HG03159 (cell line): ENCODE measurements at regions not wholly inside any gene's neighbourhood (a gene's known extent, or its start where the extent isn't known, plus 50 kb on each side); places are given as distances from the start of the nearest gene placed in this dataset.
A peak's percentile ranks its signal among the peaks of the same experiment; 100 is the strongest.
"Not testable (repeated sequence)": the region's sequence is repeated elsewhere in the genome, so short reads cannot be mapped to it uniquely, and the experiment has no call there.

Experiments
- ATAC-seq: cut with Tn5 transposase; IDR thresholded peaks from one replicate; pipeline ENCODE4 v1.9.1; 2021; ENCODE audit warnings: mild to moderate bottlenecking, moderate library complexity; ENCODE audit not compliant: unreplicated experiment

DNA sequence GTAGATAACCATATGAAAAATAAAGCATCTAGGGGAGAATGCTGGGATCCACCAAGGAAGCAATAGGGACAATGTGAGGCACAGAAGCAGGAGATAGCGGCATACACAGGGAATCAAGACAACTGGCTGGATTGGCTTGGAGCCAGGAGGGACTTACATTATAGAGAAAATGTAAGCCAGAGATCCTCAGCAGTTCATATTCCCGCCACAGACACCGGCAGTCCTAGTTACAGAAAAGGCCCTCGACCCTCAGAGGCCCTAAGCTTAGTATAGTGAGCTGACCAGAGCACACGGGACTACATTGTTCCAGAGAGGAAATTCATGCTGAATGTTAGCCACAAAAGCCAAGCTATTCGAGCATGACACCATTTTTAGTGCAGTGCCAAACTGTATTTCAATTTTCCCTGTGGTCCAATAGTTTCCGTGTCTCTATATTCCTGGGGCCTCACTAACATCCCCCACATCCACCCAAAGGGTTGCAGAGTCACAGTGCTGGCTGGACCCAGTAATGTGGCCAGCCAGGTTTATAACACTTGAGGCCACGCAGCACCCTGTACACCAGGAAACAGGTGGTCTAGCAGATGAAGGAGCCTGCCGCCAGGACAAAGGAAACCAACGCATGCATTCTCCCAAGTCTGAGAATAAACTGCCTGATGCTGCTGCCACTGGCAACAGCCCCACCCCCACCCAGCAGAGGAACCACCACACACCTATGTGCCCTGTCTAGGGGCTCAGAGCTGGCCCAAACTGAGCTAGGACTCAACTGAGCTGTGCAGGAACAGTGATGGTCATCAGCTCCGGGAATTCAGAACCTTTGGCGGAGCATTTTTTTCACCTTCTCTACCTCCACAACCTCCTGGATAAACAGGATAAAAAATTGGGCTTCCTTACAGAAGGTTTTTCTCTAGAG, 693.2 kb upstream of the CHD1 start:
- ATAC-seq = no peak

DNA sequence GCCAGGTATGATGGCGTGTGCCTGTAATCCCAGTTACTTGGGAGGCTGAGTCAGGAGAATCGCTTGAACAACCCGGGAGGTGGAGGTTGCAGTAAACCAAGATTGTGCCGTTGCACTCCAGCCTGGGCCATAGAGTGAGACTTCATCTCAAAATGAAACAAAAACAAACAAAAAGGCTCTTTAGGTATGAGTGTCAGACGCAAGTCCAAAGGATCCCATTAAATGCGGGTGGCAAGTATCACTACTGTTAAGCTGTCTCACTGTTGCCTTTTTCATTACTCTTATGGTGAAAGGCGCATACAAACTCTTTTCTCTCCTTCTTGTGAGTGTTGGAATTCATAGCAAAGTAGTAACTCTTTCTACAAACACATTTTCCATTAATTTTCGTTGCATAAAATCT, 688.5 kb upstream of the CHD1 start:
- ATAC-seq = no peak

DNA sequence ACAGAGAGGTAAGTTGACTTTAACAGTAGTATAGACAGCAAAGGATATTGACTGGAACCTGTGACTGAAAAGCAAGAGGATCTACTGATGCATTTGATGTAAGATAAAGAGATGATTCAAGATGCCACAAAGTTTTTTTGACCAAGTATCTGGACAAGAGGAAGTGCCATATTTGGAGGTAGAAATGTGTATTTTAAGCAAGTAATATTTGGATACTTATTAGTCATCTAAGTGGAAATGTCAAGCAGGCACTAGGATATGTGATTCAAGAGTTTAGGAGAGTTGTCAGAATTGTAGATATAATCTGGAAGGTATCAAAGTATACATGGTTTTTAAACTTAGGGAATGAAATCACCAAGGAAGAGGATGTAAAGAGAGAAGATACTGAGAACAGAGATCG, 686.1 kb upstream of the CHD1 start:
- ATAC-seq = no peak

DNA sequence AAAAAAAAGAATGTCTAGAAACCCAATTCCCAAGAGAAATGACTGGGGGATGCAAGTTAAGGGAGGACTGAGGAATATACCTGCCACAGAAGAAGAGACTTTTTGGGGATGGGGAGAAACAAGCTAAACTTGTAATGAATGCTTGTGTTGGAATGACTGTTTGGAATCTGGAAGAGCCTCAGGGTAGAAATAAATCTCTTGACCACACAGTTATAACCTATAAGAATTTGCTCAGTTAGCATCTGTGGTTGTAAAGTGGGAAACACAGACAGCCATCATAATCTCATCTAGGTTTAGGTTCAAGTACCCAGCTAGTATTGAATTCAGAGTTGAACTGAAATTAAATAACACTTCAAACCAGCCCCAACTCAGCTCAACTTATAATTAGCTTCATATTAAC, 678.3 kb upstream of the CHD1 start:
- no peak for ATAC-seq

DNA sequence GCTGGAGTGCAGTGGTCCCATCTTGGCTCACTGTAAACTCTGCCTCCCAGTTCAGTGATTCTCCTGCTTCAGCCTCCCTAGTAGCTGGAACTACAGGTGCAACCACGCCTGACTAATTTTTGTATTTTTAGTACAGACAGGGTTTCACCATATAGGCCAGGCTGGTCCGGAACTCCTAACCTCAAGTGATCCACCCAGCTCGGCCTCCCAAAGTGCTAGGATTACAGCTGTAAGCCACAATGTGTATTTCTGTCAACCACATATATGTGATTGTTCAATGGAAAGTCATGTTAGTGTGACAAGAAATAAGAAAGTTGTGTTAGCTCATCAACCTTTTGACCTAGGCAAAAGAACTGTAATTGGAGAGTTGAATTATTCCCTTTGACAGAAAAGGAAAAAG, 677.1 kb upstream of the CHD1 start:
- ATAC-seq = no peak

DNA sequence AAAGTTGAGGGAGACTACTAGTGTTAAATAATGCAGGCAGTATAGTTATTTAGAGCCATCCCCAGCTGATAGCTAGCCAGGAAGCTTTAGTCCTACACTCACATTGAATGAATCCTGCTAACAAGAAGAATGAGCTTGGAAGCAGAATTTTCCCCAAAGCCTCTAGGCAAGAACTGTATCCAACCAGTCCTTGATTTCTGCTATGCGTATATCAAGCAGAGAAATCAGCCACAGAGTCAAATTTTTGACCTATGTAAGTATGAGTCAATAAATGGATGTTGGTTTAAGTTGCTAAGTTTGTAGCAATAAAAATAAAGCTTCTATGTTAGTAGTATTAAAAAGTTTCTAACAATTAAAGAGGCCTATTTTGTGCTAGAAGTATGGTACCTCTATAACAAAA, 672.1 kb upstream of the CHD1 start:
- ATAC-seq = no peak

DNA sequence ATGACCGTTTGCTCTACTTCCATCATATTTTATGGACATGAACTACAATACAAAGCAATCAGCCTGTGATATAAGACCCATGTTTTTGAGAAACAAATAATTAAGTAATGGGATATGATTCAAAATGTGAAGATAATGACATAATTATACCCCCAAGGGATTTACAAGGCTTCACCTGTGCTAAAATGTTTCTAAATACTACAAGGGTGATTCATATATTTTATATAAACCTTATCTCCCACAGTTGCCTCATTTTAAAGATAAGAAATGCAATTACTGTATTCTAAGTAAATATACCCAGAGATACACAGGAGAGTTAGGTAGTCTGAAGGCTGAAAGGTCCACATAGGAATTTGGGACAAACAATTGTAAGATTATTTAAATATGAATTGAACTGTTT, 662.0 kb upstream of the CHD1 start:
- ATAC-seq = no peak

DNA sequence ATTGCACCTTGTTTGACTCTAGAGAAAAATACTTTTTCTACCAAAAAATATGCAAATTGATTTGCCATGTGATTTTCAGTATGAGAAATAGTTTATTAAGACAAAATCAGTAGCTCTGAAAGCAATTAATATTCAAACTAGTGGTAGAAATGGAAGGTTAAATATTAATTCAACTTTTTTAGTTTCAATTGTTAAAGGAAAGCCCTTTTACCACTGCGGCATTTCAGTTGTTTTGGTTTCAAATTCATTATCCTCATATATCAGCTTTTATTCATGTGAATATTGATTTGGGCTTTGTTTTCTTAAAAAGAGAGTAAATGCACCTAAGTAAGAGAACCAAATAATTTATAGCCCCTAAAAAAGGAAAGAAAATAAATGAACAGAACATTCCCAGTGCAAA, 660.6 kb upstream of the CHD1 start:
- no peak for ATAC-seq

DNA sequence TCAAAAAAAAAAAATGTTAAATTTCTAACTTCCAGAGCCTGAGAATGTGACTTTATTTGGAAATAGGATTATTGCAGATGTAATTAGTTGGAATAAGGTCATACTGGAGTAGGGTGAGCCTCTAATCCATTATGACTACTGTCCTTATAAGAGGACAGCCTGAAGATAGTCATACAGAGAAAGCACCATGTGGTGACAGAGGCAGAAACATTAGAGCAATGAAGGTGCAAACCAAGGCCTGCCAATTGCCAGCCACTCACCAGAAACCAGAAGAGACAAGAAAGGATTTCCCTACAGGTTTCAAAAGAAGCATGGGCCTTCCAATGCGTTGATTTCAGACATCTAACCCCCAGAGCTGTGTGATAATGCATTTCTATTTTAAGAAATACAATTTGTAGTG, 659.2 kb upstream of the CHD1 start:
- peak; percentile 71 for ATAC-seq

DNA sequence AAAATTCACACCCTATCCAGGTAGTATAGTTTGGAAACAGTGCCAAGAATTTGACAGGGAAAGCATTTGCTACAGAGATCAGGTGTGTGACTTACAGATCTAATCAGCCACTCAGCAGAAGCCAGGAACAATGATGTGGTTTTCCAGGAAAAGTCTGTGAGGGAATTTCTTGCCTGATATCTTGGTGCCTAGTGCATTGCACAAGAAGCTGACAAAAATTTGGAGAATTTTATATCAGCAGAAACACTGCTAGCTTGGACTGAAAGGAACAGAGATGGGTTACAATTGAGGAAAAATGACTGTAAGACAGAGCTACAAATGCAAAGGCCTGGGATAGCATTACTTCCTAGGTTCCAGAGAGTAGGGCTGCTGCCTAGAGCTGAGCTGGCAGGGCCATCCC, 658.1 kb upstream of the CHD1 start:
- ATAC-seq = no peak

DNA sequence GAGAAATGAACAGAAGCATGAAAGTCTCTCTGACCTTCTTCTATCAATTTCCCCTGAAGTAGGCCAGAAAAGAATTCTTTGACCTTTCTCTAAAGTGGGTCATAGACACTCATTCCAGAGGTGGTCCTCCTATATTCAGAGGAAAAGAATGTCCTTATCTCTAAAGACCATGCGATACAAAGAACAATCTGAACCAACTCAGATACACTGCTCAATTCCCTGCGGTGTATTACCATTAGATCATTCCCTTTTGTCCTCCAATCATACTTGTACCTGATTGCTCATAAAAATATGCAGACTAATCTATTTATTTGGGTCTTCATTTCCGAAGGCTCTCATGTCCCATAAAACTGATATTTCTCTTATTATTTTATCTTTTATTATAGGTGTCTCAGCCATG, 652.4 kb upstream of the CHD1 start:
- not testable (repeated sequence) for ATAC-seq

DNA sequence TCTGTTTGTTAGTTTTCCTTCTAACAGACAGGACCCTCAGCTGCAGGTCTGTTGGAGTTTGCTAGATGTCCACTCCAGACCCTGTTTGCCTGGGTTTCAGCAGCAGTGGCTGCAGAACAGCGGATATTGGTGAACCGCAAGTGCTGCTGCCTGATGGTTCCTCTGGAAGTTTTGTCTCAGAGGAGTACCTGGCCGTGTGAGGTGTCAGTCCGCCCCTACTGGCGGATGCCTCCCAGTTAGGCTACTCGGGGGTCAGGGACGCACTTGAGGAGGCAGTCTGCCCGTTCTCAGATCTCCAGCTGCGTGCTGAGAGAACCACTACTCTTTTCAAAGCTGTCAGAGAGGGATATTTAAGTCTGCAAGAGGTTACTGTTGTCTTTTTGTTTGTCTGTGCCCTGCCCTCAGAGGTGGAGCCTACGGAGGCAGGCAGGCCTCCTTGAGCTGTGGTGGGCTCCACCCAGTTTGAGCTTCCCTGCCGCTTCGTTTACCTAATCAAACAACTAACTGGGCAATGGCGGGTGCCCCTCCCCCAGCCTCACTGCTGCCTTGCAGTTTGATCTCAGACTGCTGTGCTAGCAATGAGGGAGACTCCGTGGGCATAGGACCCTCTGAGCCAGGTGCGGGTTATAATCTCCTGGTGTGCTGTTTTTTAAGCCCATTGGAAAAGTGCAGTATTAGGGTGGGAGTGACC, 634.3 kb upstream of the CHD1 start:
- ATAC-seq = not testable (repeated sequence)

DNA sequence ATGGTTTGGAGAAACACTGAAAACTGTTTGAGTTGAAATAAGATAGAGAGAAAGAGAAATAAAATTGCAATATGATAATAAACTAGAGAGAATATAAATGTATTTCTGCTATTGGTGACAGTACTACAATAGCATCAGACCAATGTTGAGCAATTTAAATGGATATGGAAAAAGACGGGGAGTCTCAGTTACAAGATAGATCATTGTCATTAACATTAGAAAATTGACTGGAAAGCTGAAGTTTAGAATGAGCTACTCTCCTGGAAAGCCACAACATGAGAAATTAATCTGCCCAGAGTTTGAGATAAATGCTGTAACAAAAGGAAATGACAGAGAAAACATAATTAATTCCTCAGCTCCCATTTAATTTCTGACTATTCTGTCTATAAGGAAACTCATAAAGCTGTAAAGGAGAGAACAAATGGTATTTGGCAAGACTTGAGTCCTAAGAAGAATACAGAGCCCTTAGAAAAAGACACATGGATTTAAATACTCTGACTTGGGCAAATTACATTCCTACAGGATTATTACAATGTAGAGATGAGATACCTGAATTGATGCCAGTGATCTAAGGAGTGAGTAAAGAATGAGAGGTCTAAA, 624.5 kb upstream of the CHD1 start:
- ATAC-seq = no peak

DNA sequence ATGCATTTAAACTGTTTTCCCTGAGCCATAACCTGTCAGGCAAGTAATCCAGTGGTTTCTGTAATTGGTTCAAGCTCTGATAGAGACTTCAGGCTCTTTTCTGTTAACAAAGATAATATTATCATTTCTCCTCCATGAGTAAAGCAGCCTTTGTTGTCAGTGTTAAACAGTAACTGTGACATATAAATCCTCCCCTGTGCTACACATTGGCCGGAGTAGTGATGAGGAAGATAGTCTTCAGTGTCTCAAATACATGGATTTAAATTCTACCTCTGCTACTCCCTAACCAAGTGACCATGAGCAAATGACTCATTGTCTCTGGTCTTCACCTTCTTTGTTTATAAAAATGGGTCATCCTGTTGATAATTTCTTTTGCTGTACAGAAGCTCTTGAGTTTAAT, 615.5 kb upstream of the CHD1 start:
- no peak for ATAC-seq

DNA sequence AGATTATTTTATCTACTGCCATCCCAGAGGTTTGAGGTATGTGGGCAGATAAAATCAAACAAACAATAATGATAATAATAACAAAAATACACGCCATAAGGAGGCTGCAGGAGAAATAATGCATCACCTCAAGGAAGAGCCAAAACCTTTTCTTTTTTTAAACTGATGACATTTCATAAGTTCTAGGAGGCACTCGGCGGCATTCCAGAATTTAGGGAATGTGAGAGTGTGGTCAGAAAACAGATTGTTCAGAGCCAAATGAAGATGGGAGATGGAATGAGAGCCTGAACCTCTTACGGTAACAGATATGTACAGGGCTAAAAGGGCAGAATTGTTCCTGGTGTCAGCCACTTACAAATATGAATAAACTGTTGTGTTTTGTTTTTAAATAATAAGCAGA, 615.0 kb upstream of the CHD1 start:
- no peak for ATAC-seq

DNA sequence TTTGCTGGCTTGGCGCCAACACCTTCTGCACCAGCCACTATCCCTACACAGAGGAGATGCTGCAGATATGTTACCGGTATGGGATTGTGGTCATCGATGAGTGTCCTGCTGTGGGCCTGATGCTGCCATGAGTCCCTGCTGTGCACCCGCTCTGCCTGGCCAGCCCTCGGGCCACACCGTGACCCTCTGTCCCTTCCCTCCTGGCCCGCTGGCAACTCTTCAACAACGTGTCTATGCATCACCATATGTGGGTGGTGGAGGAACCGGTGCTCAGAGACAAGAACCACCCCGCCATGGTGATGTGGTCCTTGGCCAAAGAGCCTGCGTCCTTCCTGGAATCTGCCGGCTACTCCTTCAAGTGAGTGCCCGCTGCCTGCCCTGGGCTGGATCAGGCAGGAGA, 605.4 kb upstream of the CHD1 start:
- not testable (repeated sequence) for ATAC-seq

DNA sequence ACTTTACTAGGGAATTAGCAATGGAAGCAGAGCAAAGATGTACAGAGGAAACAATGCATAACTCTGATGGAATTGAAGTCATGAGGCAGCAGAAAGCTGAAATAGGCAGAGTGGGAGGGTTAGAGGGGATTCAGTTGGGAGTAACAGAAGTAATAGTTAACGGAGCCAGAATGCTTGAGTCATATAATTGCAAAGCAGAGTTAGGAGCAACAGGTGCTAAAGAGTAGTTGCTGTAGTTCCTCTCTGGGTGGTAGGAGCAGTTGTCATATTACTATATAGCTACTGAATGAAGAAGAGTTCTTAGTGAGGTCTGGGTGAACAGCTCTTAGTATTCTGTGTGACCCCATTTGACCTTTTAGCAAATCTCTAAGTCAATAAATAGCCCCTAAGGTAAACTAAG, 592.9 kb upstream of the CHD1 start:
- not testable (repeated sequence) for ATAC-seq

DNA sequence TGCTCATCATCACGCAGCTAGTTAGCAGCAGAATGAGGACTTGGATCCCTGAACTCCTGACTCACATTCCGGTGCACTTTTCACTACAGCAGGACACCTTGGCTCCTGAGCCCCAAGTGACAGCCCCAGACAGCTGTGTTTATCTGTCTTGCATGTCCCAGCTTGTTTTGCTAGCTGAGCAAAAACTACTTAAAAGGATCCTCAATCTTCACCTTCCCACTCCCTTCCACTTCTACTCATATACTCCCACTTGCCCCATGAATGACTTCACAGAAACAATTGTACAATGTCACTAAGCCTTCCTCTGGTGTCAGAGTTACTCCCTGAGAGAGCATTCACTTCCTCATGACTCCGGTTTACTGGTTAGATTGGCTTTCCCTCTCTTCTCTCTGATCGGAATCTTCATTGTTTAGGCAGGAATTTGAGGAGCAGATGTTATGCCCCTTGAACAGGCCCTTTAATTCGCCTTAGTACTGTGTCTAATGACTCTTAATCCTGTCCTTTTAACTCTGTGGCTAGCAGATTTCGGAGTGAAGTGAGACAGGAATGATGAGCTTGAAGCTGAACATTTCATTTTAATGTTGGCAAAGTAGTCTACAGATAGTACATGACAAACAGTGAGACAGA, 587.2 kb upstream of the CHD1 start:
- ATAC-seq = not testable (repeated sequence)

DNA sequence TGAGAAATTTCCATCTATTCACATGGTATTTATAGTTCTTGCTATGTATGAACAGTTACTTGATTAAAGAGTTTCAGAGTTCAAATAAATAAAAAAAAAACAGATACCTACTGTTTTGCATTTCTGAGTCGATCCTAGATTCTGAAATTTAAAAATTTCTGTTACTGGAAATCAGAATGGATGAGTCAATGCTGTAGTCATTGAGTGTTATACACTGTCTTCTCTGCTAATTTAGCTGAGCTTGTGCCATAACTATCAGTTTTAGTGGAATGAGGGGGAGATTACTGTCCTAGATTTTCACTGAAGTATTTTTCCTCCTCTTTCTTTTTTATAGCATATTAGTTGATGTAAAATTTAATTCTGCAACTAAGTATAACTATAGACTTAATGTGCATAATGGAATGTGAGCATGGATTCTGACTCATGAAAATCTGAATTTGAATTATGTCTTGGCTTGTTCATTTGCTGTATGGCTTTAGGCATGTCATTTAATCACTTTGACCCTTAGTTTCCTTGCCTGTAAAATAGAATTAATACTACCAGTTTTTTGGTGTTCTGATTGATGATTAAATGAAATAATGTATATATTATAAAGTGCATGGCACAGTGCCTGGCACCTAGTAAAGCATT, 581.5 kb upstream of the CHD1 start:
- not testable (repeated sequence) for ATAC-seq

DNA sequence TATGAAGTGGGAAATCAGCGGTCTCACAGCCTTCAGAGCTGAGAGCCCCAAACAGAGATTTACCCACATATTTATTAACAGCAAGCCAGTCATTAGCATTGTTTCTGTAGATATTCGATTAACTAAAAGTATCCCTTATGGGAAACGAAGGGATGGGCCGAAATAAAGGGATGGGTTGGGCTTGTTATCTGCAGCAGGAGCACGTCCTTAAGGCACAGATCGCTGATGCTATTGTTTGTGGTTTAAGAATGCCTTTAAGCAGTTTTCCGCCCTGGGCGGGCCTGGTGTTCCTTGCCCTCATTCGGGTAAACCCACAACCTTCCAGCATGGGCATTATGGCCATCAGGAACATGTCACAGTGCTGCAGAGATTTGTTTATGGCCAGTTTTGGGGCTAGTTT, 580.3 kb upstream of the CHD1 start:
- ATAC-seq = not testable (repeated sequence)

DNA sequence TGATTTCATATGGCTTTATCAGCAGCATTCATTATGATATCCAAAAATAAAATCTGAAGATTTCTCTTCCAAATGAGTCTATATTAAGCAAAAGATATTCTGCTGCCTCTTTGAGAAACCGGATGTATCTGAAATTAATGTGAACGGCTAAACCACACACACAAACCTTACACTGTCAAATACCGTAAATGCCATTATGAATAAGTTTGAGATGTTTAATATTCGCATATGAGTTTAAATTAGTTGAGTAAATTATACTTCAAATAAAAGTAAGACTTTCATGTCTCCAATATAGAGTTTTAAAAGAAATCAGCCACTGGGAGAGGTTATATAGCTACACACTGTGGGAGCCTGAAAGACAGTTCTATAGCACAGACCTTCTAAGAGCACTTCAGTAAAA, 566.6 kb upstream of the CHD1 start:
- not testable (repeated sequence) for ATAC-seq
